HG03066 (cell line): ENCODE measurements at regions not wholly inside any gene's neighbourhood (a gene's known extent, or its start where the extent isn't known, plus 50 kb on each side); places are given as distances from the start of the nearest gene placed in this dataset.
"Not testable (repeated sequence)": the region's sequence is repeated elsewhere in the genome, so short reads cannot be mapped to it uniquely, and the experiment has no call there.

Experiments
- ATAC-seq: cut with Tn5 transposase; IDR thresholded peaks from one replicate; pipeline ENCODE4 v1.9.1; 2021; ENCODE audit warnings: low read depth; ENCODE audit not compliant: unreplicated experiment

DNA sequence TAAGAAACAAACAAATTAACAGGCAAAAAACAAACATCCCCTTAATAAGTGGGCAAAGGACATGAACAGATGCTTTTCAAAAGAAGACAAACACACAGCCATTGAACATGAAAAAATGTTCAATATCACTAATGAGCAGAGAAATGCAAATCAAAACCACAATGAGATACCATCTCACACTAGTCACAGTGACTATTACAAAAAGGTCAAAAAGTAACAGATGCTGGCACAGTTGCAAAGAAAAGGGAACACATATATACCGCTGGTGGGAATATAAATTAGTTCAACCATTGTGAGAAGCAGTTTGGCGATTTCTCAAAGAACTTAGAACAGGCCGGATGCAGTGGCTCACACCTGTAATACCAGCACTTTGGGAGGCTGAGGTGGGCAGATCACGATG is 146.1 kb upstream of the NEIL3 start:
- no peak for ATAC-seq

DNA sequence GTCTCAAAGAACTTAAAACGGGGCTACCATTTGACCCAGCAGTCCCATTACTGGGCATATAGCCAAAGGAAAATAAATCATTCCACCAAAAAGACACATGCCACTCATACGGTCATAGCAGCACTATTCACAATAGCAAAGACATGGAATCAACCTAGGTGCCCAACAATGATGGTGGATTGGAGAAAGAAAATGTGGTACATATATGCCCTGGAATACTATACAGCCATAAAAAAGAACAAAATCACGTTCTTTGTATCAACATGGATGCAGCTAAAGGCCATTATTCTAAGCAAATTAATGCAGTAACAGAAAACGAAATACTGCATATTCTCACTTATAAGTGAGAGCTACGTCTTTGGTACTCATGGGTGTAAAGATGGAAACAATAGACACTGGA is 138.1 kb upstream of the NEIL3 start:
- ATAC-seq: no peak

DNA sequence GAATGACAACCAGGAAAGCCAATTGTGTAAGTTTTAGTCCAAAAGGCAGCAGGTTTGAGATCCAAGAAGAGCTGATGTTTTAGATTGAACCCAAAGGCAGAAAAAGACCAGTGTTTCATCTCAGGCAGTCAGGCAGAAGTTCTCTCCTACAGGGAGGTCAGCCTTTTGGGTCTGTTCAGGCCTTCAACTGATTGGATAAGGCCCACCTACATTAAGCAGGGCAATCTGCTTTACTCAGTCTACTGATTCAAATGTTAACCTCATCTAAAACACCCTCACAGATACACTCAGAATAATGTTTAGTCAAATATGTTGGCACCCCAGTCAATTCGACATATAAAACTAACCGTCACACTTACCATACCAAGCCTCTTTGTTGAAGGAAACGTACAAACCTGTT is 134.2 kb upstream of the NEIL3 start:
- ATAC-seq: no peak

DNA sequence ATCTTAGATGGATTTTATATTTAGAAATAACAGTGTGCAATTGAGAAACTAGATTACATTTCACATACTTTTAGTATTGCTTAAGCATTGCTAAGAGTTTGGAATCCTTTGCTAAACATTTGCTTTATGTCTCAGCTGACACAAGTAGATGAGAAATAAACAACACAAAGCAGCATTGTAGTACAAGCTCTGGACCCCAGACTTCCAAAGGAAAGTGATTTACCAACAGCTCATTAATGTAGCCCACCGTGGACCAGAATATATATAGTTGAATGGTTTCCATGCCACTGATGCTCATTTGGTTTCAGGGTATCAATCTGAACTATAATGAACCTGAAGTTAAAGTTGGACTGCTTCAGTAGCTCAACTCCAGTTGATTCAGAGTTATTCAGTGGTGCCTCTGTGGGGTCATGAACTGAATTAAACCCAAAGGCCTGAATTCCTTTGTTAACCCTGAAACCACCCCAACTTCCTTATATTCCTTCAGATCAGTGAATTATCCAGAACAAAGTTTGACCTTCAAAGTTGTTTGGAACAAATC is 132.1 kb upstream of the NEIL3 start:
- ATAC-seq: no peak

DNA sequence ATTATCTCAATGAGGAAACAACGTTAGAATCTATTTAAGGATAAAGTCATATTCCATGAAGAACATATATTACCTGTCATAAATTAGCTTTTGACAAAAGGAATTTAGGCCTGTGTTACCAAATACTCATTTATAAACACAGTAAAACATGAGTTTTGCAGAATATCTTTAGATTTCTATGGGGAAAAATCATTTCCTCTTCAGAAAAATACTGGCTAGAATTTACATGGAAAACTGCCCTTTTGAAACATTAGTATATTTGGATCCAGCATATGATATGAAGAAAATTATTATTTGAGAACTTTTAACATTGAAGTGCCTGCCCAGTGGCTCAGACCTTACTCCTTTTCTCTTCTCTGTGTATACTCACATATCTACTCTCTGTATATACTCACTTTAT is 131.4 kb upstream of the NEIL3 start:
- ATAC-seq: no peak

DNA sequence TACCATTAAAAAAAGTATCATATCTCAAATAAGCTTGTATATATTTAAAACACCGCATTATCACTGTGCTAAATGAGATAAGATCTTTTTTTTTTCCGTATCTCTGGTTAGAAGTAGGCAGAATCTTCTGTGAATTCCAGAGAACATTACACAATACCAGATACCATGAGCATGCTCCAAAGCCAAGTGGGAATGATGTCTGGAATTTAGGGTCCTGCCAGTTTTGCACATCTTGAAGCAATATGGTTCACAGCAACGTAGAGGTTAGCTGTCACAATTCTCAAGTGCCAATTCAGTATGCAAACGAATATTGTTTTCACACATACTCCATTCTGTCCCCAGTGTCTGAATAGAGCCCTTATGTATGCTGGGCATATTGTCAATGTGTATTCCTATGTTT is 127.5 kb upstream of the NEIL3 start:
- no peak for ATAC-seq

DNA sequence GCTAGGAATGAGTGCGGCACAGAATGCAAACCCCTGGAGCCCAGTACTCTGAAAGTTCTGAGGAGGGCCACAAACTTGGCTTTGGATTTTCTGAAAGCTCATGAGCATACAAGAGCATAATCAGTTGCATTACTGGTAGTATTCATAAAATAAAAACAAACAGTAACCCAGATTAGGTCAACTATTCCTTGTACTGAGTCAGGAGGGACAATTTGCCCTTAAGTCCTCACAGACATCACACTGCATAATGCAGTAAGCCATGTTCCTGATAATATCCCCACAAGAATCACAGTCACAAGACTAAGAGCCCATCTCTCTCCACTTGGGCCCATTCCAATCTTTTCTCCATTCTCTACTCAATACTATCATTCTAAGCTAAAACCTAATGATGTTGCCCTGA is 126.9 kb upstream of the NEIL3 start:
- ATAC-seq: no peak

DNA sequence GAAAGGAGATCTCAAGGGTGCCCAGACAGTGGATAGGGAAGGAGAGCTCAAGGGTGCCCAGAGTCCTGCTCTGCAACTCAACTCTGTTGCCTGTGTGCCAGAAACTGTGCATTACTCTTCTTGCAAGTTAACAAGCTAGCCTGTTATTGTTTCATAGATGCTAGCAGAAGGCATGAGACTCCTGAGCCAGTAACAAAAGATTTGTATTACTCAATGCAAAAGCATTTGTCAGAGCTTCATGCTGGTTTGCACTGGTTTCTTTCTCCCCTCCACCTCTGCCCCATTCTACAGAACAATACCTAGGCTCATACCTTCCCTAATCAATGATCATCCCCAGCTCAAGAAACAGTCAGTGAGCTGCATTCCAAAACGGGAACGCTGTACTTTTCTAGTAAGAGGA is 124.5 kb upstream of the NEIL3 start:
- no peak for ATAC-seq

DNA sequence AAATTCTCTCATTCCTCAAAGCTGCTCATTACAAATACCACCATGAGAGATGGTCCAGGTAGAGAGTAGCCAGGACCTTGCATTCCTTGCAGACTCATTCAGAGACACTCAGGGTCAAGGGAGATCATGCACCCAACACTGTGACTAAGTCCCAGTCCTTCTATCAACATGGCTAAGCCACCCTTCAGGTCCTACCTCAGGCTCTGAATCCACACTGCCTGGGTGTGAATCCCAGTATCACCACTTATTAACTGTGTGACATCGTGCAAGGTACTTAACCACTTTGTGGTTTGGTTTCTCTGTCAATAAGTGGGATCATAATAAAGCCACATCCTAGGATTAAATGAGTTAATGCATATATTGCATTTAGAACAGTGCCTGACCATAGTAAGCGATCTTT is 124.1 kb upstream of the NEIL3 start:
- no peak for ATAC-seq

DNA sequence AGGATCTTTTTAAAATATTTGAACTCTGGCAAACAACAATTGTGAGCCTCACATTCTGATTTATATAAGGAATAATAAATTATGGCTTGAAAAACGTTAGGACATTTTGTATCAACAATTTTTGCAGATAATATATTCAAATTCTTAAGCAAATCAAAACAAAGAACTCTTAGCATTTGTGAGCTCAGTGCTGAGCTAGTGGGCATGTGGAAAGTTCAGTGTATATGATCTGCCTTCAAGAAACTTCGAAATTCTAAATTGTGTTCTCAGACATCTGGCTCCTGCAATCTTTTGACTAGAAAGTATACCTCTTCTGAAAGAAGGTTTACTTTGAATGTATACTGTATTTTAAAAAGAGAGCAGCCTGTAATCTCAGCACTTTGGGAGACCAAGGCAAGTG is 122.3 kb upstream of the NEIL3 start:
- no peak for ATAC-seq

DNA sequence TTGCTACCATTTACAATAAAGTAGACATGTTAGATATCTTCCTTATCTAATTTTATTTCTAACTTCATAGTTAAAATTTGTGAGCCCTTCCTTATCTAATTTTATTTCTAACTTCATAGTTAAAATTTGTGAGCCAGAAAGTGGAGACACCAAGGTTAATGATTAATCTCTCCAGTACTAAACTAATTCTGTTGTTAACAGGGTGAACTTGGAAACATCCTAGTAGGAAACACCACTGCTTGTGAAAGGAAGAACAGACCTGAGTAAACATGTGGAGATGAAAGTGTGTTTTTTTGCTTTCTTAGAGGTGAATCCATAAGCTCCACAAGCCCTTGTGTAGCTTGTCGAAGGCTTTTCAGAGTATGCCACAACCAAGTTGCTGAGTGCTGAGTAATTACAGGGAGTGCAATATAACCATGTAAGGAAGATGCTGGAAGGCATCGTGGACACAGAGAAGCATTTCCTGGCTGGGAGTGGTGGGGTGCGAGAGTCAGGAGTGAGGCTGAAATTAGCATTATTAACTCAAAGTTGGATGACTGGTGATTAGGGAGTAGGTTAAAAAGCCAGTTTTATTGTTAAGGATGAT is 118.6 kb upstream of the NEIL3 start:
- ATAC-seq: no peak

DNA sequence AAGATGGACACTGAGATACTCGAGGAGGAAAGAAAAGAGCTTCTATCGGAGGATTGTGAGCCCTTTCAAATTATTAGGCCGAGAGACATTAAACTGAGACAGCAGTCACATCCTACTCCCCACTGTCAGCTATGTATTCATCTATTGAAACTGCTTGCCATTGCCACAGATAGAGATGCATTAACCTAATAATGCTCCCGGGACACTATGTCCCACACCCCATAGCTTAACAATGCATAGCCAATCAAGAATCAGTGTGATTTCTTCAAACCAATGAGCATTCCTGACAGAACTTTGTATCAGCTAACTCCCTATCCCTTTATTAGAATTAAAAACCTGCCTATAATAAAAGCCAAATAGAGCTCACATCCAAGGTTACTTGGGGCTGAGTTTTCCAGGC is 118.1 kb upstream of the NEIL3 start:
- no peak for ATAC-seq

DNA sequence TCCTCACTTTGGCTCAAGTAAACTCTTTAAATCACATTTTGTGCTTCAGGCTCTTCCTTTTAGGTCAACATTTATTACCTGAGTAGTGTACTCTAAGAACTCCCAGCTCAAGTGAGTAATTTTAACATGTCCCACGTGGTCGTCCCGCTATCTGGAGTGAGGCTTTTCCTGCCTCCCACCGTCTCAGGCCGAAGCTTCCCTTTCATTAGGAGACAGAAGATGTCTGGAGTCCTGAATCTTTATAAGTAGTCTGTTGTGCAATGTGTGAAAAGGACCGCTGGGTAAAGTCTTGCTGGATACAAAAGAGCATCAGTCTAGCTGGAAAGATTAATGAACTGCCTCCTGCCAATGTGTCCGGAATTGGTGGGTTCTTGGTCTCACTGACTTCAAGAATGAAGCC is 117.7 kb upstream of the NEIL3 start:
- no peak for ATAC-seq

DNA sequence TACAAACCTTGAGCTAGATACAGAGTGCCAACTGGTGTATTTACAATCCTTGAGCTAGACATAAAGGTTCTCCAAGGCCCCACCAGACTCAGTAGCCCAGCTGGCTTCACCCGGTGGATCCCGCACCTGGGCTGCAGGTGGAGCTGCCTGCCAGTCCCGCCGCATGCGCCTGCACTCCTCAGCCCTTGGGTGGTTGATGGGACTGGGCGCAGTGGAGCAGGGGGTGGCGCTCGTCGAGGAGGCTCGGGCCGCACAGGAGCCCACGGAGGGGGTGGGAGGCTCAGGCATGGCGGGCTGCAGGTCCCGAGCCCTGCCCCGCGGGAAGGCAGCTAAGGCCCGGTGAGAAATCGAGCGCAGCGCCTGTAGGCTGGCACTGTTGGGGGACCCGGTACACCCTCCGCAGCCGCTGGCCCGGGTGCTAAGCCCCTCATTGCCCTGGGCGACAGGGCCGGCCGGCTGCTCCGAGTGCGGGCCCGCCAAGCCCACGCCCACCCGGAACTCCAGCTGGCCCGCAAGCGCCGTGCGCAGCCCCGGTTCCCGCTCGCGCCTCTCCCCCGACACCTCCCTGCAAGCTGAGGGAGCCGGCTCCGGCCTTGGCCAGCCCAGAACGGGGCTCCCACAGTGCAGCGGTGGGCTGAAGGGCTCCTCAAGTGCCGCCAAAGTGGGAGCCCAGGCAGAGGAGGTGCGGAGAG is 116.5 kb upstream of the NEIL3 start:
- not testable (repeated sequence) for ATAC-seq

DNA sequence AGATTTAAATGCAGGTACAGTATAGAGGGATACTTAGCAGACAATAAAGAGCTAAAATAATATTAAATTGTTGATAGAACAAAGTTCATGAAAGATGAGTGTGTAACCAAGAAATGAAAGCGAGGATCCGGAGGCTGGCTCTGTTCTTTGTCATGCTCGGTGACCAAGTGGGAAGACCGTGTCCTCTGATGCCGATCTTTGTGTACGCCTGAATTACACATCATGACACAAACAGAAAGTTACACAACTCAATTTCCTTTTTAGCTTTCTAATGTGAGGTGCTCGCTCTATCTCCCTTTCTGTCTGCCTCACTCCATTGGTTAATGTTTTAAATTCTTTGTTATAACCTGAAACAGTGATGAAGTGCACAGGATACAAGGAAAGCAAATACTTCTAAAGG is 114.8 kb upstream of the NEIL3 start:
- no peak for ATAC-seq

DNA sequence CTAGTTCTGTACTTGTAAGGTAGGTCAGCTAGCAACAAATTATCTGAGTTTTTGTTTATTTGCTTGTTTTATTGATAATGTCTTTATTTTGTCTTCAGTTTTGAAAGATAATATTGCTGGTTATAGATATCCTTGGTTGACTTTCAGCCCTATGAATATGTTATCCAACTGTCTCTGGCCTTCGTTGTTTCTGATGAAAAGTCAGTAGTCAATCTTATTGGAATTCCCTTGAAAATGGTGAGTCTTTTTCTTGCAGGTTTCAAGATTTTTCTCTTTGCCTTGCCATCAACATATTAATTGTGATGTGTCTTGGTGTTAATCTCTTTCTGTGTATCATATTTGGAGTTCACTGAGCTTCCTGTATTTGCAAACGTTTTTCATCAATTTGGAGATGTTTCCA is 113.1 kb upstream of the NEIL3 start:
- no peak for ATAC-seq

DNA sequence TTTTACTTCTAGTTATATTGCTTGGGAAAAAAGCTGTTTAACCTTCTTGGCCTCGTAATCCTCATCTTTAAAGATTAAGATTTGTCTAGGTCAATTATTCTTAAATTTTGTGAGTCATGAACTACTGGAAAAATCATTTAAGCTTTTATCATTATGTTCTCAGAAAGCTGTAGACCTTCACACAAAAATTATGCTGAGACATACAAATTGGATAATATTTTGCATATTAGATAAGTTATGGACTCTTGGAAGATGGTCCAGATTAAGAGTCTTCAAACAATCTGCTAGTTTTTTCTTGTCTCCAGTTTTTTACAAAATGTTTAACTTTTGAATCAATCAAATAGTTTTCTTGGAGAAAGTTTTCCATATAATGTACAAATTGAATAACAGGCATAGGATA is 108.1 kb upstream of the NEIL3 start:
- ATAC-seq: no peak

DNA sequence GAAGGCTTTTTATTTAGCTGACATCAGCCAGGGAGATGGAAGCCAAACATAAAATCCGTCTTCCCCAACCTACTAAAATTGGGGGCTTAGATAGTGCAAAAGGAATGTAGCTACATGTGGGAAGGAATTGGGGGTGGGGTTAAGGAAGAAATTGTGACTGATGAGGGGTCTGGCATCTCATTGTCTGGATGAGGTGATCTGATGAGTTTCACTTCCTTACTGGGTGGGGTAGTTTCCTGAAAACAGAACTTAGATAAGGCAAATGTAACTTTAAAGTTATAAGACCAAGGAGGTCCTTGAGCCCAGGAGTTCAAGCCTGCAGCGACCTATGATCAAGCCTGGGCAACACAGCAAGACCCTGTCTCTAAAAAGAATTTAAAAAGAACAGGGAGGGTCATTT is 105.5 kb upstream of the NEIL3 start:
- ATAC-seq: no peak

DNA sequence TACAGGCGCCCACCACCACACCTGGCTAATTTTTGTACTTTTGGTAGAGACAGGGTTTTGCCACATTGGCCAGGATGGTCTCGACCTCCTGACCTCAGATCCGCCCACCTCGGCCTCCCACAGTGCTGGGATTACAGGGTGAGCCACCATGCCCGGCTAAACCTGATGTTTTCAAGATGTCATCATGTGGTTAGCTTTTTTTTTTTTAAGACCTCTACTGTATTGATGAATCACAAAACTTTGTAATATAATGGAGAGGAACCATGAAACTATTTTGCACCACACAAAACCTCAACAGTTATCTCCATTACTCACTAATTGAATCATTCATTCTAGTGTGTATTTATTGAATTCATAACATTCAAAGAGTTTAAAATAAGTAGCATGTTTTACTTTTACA is 94.7 kb upstream of the NEIL3 start:
- no peak for ATAC-seq

DNA sequence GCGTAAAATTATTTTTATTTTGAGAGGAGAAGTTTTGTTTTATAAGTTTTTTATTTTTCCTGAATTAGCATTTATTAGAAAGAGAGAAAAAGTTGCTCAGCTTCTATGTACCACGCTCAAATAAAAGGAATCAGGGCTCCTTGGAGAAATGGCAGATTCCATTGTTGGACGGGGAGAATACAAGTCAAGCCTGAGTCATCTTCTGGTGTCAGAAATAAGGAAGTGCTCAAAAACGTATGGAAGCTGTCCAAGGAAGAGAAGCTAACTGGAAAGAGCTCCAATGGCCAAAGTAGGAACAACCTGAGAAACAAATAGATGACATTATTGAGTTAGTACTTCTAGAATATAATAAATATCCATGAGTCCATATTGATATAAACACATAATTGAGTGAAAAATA is 89.3 kb upstream of the NEIL3 start:
- no peak for ATAC-seq

DNA sequence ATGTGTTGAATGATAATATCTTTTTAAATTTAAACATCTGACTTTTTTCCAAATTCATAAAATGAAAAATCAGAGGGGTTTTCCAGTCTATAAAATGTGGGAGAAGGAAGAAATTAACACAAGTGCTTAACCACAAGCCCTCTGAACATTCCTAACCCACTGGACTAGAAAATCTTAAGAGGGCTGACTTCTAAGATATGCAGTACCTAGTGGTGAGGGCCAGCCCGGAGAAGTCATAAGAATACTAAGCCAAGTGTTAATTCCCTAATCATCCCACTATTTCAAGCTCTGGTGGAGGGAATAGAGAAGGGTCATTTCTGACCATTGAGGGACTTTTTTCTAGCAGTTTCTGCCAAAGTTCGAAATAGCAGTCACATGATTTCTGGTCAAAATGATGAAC is 86.9 kb upstream of the NEIL3 start:
- ATAC-seq: no peak

DNA sequence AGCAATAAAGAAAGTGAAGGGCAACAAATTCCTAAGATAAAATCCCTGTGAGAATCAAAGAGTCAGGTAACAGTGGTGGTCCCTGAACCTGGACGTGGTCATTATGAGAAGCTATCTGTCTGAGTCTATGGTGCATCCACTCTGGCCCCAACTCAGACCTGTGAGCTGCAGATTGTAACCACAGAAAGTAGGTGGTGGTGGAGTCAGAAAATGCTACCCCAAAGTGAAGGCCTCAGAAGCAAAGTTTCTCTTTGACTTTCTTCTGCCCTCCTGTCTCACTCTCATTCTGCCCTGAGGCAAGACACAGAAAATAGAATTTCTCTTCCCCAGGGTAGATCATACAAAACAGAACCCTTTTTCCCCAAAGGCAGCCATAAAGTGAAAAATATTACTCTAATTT is 84.1 kb upstream of the NEIL3 start:
- ATAC-seq: peak; percentile 74

DNA sequence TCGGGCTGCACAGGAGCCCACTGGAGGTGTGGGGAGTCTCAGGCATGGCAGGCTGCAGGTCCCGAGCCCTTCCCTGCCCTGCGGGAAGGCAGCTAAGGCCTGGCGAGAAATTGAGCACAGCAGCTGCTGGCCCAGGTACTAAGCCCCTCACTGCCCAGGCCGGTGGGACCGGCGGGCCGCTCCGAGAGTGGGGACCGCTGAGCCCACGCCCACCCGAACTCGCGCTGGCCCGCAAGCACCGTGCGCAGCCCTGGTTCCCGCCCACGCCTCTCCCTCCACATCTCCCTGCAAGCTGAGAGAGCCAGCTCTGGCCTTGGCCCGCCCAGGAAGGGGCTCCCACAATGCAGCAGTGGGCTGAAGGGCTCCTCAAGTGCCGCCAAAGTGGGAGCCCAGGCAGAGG is 82.0 kb upstream of the NEIL3 start:
- no peak for ATAC-seq
